ENCODE measurements at regions not wholly inside any gene's neighbourhood (a gene's known extent, or its start where the extent isn't known, plus 50 kb on each side); places are given as distances from the start of the nearest gene placed in this dataset.

DNA sequence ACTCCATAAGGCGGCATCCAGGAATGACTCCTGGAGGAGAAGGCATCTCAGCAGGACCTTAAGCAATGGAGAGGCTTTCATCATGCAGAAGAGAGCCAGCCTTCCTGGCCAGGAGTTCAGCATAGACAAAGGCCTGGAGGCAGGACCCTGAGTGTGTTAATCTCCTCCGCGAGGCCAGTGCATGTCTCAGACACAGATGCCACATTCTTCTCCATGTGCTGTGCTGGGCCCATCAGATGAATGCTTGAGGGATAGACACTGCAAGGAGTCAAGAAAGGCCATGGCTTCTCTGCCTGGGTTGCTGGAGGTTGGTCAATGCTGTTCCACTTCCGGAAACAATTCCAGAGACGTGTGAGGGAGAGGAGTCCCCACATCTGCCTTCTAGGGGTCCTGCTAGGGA lies 147.5 kb downstream of the IRX5 start:
- TF ChIP-seq, protein P1, sequence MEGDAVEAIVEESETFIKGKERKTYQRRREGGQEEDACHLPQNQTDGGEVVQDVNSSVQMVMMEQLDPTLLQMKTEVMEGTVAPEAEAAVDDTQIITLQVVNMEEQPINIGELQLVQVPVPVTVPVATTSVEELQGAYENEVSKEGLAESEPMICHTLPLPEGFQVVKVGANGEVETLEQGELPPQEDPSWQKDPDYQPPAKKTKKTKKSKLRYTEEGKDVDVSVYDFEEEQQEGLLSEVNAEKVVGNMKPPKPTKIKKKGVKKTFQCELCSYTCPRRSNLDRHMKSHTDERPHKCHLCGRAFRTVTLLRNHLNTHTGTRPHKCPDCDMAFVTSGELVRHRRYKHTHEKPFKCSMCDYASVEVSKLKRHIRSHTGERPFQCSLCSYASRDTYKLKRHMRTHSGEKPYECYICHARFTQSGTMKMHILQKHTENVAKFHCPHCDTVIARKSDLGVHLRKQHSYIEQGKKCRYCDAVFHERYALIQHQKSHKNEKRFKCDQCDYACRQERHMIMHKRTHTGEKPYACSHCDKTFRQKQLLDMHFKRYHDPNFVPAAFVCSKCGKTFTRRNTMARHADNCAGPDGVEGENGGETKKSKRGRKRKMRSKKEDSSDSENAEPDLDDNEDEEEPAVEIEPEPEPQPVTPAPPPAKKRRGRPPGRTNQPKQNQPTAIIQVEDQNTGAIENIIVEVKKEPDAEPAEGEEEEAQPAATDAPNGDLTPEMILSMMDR (conservative IDR thresholded peaks at IDR 0.05) = no peak
- TF ChIP-seq ZFX (IDR thresholded peaks at IDR 0.05) = no peak
